HG03139 (cell line): ENCODE measurements at regions not wholly inside any gene's neighbourhood (a gene's known extent, or its start where the extent isn't known, plus 50 kb on each side); places are given as distances from the start of the nearest gene placed in this dataset.

Experiments
- ATAC-seq: cut with Tn5 transposase; IDR thresholded peaks from one replicate; pipeline ENCODE4 v1.9.1; 2021; ENCODE audit not compliant: unreplicated experiment

DNA sequence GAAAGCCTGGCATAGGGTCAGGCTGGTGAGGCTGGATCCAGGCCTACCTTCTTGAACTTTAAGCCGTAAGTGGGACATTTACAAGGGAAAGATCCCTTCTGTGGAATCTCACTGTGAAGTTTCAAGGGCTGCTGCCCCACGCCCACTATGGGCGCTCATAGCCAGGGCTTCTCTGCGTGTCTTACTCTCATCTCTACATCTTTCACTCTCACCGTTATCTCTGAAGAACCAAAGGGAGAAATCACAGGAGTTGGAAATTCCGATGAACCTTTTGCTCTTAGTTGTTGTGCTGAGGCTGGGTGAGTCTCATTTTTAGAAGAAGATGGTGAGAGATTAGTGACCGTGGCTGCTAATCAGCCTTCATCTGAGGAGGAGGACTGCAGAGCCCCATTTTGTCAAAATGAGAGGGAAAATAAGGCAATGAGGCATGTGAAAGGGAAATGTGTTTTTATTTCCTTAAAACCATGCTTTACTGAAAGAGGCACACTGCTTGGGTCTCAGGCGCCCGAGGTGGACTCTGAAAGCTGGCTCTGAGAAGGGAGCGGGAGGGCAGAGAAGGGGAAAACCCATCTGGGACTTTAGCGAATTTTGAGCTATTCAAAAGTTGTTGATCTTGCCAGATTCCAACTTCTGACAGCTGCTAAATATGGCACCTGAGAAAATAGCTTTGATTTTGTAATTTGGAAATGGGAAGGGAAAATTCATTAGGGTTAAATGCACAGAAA, 301.5 kb downstream of the CLIC5 start:
- ATAC-seq: no peak
